Mesendoderm (in vitro differentiated cells): ENCODE measurements at regions not wholly inside any gene's neighbourhood (a gene's known extent, or its start where the extent isn't known, plus 50 kb on each side); places are given as distances from the start of the nearest gene placed in this dataset.

ENCODE experiments used
- DNase-seq: peaks from one replicate; pipeline ENCODE4 v3.0.0; 2013
- H2AK5ac ChIP-seq: 2 replicates; pipeline ENCODE4 v1.6.1; 2013; ENCODE audit warnings: low read length, inconsistent platforms
- H2BK120ac ChIP-seq: 2 replicates; pipeline ENCODE4 v1.6.1; 2013; ENCODE audit warnings: low read depth, mild to moderate bottlenecking, low read length, moderate library complexity, mixed read lengths
- H2BK15ac ChIP-seq: replicated peaks from 2 replicates; pipeline ENCODE4 v1.6.1; 2013; ENCODE audit warnings: low read depth, mild to moderate bottlenecking, moderate library complexity
- H2BK5ac ChIP-seq: 2 replicates; pipeline ENCODE4 v1.6.1; 2013; ENCODE audit warnings: low read length, inconsistent platforms
- H3K18ac ChIP-seq: 2 replicates; pipeline ENCODE4 v1.6.1; 2013; ENCODE audit warnings: mild to moderate bottlenecking, low read length, mixed read lengths
- H3K23ac ChIP-seq: one replicate; pipeline ENCODE4 v1.6.1; 2013; ENCODE audit warnings: low read length
- H3K27ac ChIP-seq: 2 replicates; pipeline ENCODE4 v1.5.1; 2013; ENCODE audit warnings: low read depth, mild to moderate bottlenecking, inconsistent platforms, low read length, moderate library complexity
- H3K27me3 ChIP-seq: 2 replicates; pipeline ENCODE4 v1.6.1; 2013; ENCODE audit warnings: low read length, control low read depth, mild to moderate bottlenecking, inconsistent platforms; ENCODE audit not compliant: insufficient read depth, poor library complexity
- H3K36me3 ChIP-seq: 2 replicates; pipeline ENCODE4 v1.6.1; 2013; ENCODE audit warnings: low read length, inconsistent platforms; ENCODE audit not compliant: control insufficient read depth, insufficient read depth
- H3K4ac ChIP-seq: one replicate; pipeline ENCODE4 v1.6.1; 2013; ENCODE audit warnings: low read depth, mild to moderate bottlenecking, low read length, moderate library complexity
- H3K4me1 ChIP-seq: 2 replicates; pipeline ENCODE4 v1.6.1; 2013; ENCODE audit warnings: low read depth, low read length, inconsistent platforms; ENCODE audit not compliant: control insufficient read depth
- H3K4me2 ChIP-seq: 2 replicates; pipeline ENCODE4 v1.6.1; 2013; ENCODE audit warnings: low read length
- H3K4me3 ChIP-seq: 2 replicates; pipeline ENCODE4 v1.5.1; 2013; ENCODE audit warnings: mild to moderate bottlenecking, low read length
- H3K56ac ChIP-seq: one replicate; pipeline ENCODE4 v1.6.1; 2013; ENCODE audit warnings: low read length
- H3K79me1 ChIP-seq: 2 replicates; pipeline ENCODE4 v1.6.1; 2013; ENCODE audit warnings: low read length, inconsistent platforms
- H3K79me2 ChIP-seq: 2 replicates; pipeline ENCODE4 v1.6.1; 2013; ENCODE audit warnings: mild to moderate bottlenecking, low read length; ENCODE audit not compliant: control insufficient read depth, insufficient read depth
- H3K9ac ChIP-seq: 2 replicates; pipeline ENCODE4 v1.6.1; 2013; ENCODE audit warnings: low read length, inconsistent platforms
- H4K5ac ChIP-seq: one replicate; pipeline ENCODE4 v1.6.1; 2013; ENCODE audit warnings: low read length
- H4K8ac ChIP-seq: one replicate; pipeline ENCODE4 v1.6.1; 2013; ENCODE audit warnings: low read depth, mild to moderate bottlenecking, control low read depth, low read length, moderate library complexity
- WGBS: extraction: QIAGEN DNeasy Blood & Tissue Kit; methylation state at CpG from one replicate; pipeline ENCODE4 v1.1.7; 2013; ENCODE audit warnings: low lambda C conversion rate, missing lambda C conversion rate; ENCODE audit not compliant: insufficient coverage; ENCODE audit errors: extremely low coverage; 5-methylcytosine and 5-hydroxymethylcytosine counted together

GRCh38 chr4:187071946-187072600, 348.4 kb upstream of the FAT1 start:
- Histone ChIP-seq H3K27ac (no peak overlapping the region), H2AK5ac (no peak overlapping the region)

GRCh38 chr4:187073820-187074219, 350.2 kb upstream of the FAT1 start:
- H3K18ac ChIP-seq, result no peak overlapping the region
- no peaks in the 10 kb centered on the region for H3K79me2 ChIP-seq
- no peak overlapping the region for H3K4ac ChIP-seq
- H3K4me2 ChIP-seq, result no peak overlapping the region
- H4K8ac ChIP-seq, result no peak overlapping the region
- DNase-seq, result no peak
- H3K56ac ChIP-seq, result no peak overlapping the region
- no peak overlapping the region for H3K9ac ChIP-seq
- no peak overlapping the region for H3K23ac ChIP-seq
- no peaks in the 10 kb centered on the region for H3K36me3 ChIP-seq
- no peak overlapping the region for H2BK15ac ChIP-seq
- no peak overlapping the region for H3K27ac ChIP-seq
- WGBS, result no CpG with 5 or more reads among the region's 7 CpGs
- no peak overlapping the region for H2AK5ac ChIP-seq
- no peak overlapping the region for H3K4me3 ChIP-seq
- no peaks in the 10 kb centered on the region for H3K79me1 ChIP-seq
- H3K4me1 ChIP-seq, result no peaks in the 10 kb centered on the region
- no peak overlapping the region for H2BK5ac ChIP-seq
- no peaks in the 10 kb centered on the region for H3K27me3 ChIP-seq
- no peak overlapping the region for H4K5ac ChIP-seq
- no peak overlapping the region for H2BK120ac ChIP-seq

More at GRCh38 chr4:187071946-187072600, 348.4 kb upstream of the FAT1 start:
- Histone ChIP-seq H3K18ac (no peak overlapping the region), H2BK15ac (no peak overlapping the region), H3K23ac (no peak overlapping the region), H3K79me2 (no peaks in the 10 kb centered on the region), H3K4me2 (no peak overlapping the region), H2BK120ac (no peak overlapping the region), H4K5ac (no peak overlapping the region), H2BK5ac (no peak overlapping the region), H3K4me1 (no peaks in the 10 kb centered on the region), H3K4ac (no peak overlapping the region), H3K9ac (no peak overlapping the region), H3K56ac (no peak overlapping the region), H3K4me3 (no peak overlapping the region), H3K79me1 (no peaks in the 10 kb centered on the region), H4K8ac (no peak overlapping the region), H3K36me3 (no peaks in the 10 kb centered on the region), H3K27me3 (no peaks in the 10 kb centered on the region)
- no CpG with 5 or more reads among the region's 11 CpGs for WGBS
- no peak for DNase-seq

GRCh38 chr4:187075514-187075913, 351.9 kb upstream of the FAT1 start:
- Histone ChIP-seq H2AK5ac (no peak overlapping the region), H3K18ac (no peak overlapping the region), H2BK120ac (no peak overlapping the region), H4K8ac (no peak overlapping the region), H3K4me3 (no peak overlapping the region), H3K9ac (no peak overlapping the region), H3K79me2 (no peaks in the 10 kb centered on the region), H3K4ac (no peak overlapping the region), H3K56ac (no peak overlapping the region), H3K23ac (no peak overlapping the region), H3K27me3 (no peaks in the 10 kb centered on the region), H3K4me1 (no peaks in the 10 kb centered on the region), H3K27ac (no peak overlapping the region), H3K79me1 (no peaks in the 10 kb centered on the region), H2BK15ac (no peak overlapping the region), H2BK5ac (no peak overlapping the region), H3K36me3 (no peaks in the 10 kb centered on the region), H4K5ac (no peak overlapping the region), H3K4me2 (no peak overlapping the region)
- WGBS, result no CpG with 5 or more reads among the region's 4 CpGs
- DNase-seq, result no peak

GRCh38 chr4:187077744-187078401, 354.2 kb upstream of the FAT1 start:
- no peak overlapping the region for H2AK5ac ChIP-seq
- no peak overlapping the region for H2BK5ac ChIP-seq
- no peaks in the 10 kb centered on the region for H3K79me2 ChIP-seq
- no peaks in the 10 kb centered on the region for H3K4me1 ChIP-seq
- no peak overlapping the region for H3K18ac ChIP-seq
- no CpG with 5 or more reads among the region's 12 CpGs for WGBS
- no peak overlapping the region for H3K4me2 ChIP-seq
- H3K36me3 ChIP-seq, result no peaks in the 10 kb centered on the region
- no peaks in the 10 kb centered on the region for H3K79me1 ChIP-seq
- no peak overlapping the region for H3K56ac ChIP-seq
- no peak overlapping the region for H4K8ac ChIP-seq
- H3K23ac ChIP-seq, result no peak overlapping the region
- H4K5ac ChIP-seq, result no peak overlapping the region
- no peak overlapping the region for H3K9ac ChIP-seq
- no peak overlapping the region for H3K27ac ChIP-seq
- no peak overlapping the region for H3K4ac ChIP-seq
- no peak overlapping the region for H2BK15ac ChIP-seq
- H2BK120ac ChIP-seq, result no peak overlapping the region
- no peak for DNase-seq
- H3K27me3 ChIP-seq, result no peaks in the 10 kb centered on the region
- H3K4me3 ChIP-seq, result no peak overlapping the region

- H3K4me3 ChIP-seq, result no peak overlapping the region
- no peak overlapping the region for H4K5ac ChIP-seq
- no peak overlapping the region for H2BK120ac ChIP-seq
- H3K4me2 ChIP-seq, result no peak overlapping the region
- WGBS, result no CpG with 5 or more reads among the region's 4 CpGs
- H3K79me1 ChIP-seq, result no peaks in the 10 kb centered on the region
- H3K9ac ChIP-seq, result no peak overlapping the region
- H3K36me3 ChIP-seq, result no peaks in the 10 kb centered on the region
- no peak overlapping the region for H3K18ac ChIP-seq
- H3K27me3 ChIP-seq, result no peaks in the 10 kb centered on the region
- DNase-seq, result no peak
- no peak overlapping the region for H3K23ac ChIP-seq
- no peaks in the 10 kb centered on the region for H3K4me1 ChIP-seq
- no peak overlapping the region for H3K4ac ChIP-seq
- H2AK5ac ChIP-seq, result no peak overlapping the region
- H3K79me2 ChIP-seq, result no peaks in the 10 kb centered on the region
- no peak overlapping the region for H3K27ac ChIP-seq
- H2BK5ac ChIP-seq, result no peak overlapping the region
- no peak overlapping the region for H2BK15ac ChIP-seq
- no peak overlapping the region for H3K56ac ChIP-seq
- no peak overlapping the region for H4K8ac ChIP-seq
These were observed 361.0 kb upstream of the FAT1 start for GRCh38 chr4:187084701-187085100.

GRCh38 chr4:187085339-187085738, 361.7 kb upstream of the FAT1 start:
- Histone ChIP-seq H3K18ac (no peak overlapping the region), H2BK5ac (no peak overlapping the region), H3K27ac (no peak overlapping the region), H3K4ac (no peak overlapping the region), H3K79me2 (no peaks in the 10 kb centered on the region), H3K27me3 (no peaks in the 10 kb centered on the region), H2AK5ac (no peak overlapping the region), H4K5ac (no peak overlapping the region), H3K56ac (no peak overlapping the region), H3K9ac (no peak overlapping the region), H3K4me1 (no peaks in the 10 kb centered on the region), H3K4me2 (no peak overlapping the region), H3K36me3 (no peaks in the 10 kb centered on the region), H4K8ac (no peak overlapping the region), H2BK15ac (no peak overlapping the region), H3K4me3 (no peak overlapping the region), H3K79me1 (no peaks in the 10 kb centered on the region), H3K23ac (no peak overlapping the region), H2BK120ac (no peak overlapping the region)
- 100% methylated on average over 2 of the region's 3 CpGs for WGBS
- DNase-seq, result no peak
